HEK293 (cell line): ENCODE measurements at regions not wholly inside any gene's neighbourhood (a gene's known extent, or its start where the extent isn't known, plus 50 kb on each side); places are given as distances from the start of the nearest gene placed in this dataset.

Source experiments
- BCL11A ChIP-seq: fragments of 450-650 bp; formaldehyde crosslinking; IDR thresholded peaks from 2 replicates; pipeline ENCODE4 v1.5.1; 2016; ENCODE audit warnings: low read depth, missing biosample characterization, missing genetic modification characterization
- SETDB1 ChIP-seq: IDR thresholded peaks from one replicate; pipeline ENCODE4 v1.6.1; 2017; ENCODE audit warnings: mild to moderate bottlenecking, low read length, moderate library complexity, mixed read lengths; ENCODE audit not compliant: insufficient read length
- YY1 ChIP-seq: fragments of 450-650 bp; formaldehyde crosslinking; IDR thresholded peaks from 2 replicates; pipeline ENCODE4 v1.5.1; 2018; ENCODE audit warnings: missing biosample characterization, missing genetic modification characterization
- ZNF274 ChIP-seq, 2 experiments: fragments of 200-500 bp in 1 of 2; fragments of 450-650 bp in 1 of 2; sonication (Bioruptor generic) in 1 of 2; formaldehyde crosslinking in 1 of 2; IDR thresholded peaks; 2 replicates each; pipeline versions ENCODE4 v1.5.1 to v1.6.1; 2014 to 2016; ENCODE audit warnings: borderline replicate concordance in 1 of 2, inconsistent platforms in 1 of 2, low read length in 1 of 2, missing biosample characterization in 1 of 2, missing genetic modification characterization in 1 of 2

DNA sequence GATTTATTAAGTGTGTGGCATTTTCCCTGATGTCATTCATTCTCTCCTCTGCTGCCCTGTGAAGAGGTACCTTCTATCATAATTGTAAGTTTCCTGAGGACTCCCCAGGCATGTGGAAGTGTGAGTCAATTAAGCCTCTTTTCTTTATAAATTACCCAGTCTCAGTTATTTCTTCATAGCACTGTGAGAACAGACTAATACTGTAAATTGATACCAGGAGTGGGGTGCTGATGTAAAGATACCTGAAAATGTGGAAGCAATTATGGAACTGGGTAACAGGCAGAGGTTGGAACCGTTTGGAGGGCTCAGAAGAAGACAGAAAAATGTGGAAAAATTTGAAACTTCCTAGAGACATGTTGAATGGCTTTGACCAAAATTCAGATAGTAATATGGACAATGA, 711.8 kb upstream of the GRM3 start:
- TF ChIP-seq ZNF274 (IDR thresholded peaks at IDR 0.05; ENCODE audit: low read length), result no peak
- TF ChIP-seq ZNF274 (tag by site-specific recombination; IDR thresholded peaks at IDR 0.05; ENCODE audit: borderline replicate concordance), result no peak
- no peak for TF ChIP-seq SETDB1
- TF ChIP-seq YY1 (tag by site-specific recombination), result no peak
- TF ChIP-seq BCL11A (tag by site-specific recombination), result no peak
